Heart left ventricle (tissue), 16 donors: ENCODE measurements at regions not wholly inside any gene's neighbourhood (a gene's known extent, or its start where the extent isn't known, plus 50 kb on each side); places are given as distances from the start of the nearest gene placed in this dataset.

ENCODE experiments used
- ATAC-seq, 4 donors: fragments of 200-7000 bp; cut with Tn5 transposase; one replicate each; pipeline ENCODE4 v1.9.1; 2020 to 2022; ENCODE audit warnings: moderate library complexity in 4 of 4, mild to moderate bottlenecking in 3 of 4, moderate number of reproducible peaks in 1 of 4
- DNase-seq, 5 donors: peaks; one replicate each; pipeline ENCODE4 v3.0.0-alpha.2; 2020
- H3K27ac ChIP-seq, 12 donors: fragments of 200-600 bp; sonication (generic) in 4 of 12; one replicate each; pipeline versions ENCODE4 v1.5.0 to v1.8.0; 2016 to 2022; ENCODE audit warnings: mild to moderate bottlenecking in 2 of 12
- H3K27me3 ChIP-seq, 9 donors: fragments of 200-600 bp; sonication (generic) in 2 of 9; one replicate each; pipeline versions ENCODE4 v1.5.1 to v1.8.0; 2016 to 2022; ENCODE audit warnings: mild to moderate bottlenecking in 3 of 9
- H3K36me3 ChIP-seq, 9 donors: fragments of 200-600 bp; sonication (generic) in 2 of 9; one replicate each; pipeline versions ENCODE4 v1.5.0 to v1.8.0; 2018 to 2022; ENCODE audit warnings: mild to moderate bottlenecking in 2 of 9
- H3K4me1 ChIP-seq, 12 donors: fragments of 200-600 bp; sonication (generic) in 4 of 12; one replicate each; pipeline versions ENCODE4 v1.5.0 to v1.8.0; 2016 to 2022; ENCODE audit warnings: mild to moderate bottlenecking in 3 of 12
- H3K4me3 ChIP-seq, 12 donors: fragments of 200-600 bp; sonication (generic) in 4 of 12; one replicate each; pipeline versions ENCODE4 v1.5.0 to v1.8.0; 2017 to 2022; ENCODE audit warnings: mild to moderate bottlenecking in 9 of 12, moderate library complexity in 4 of 12
- H3K9me3 ChIP-seq, 12 donors: fragments of 200-600 bp; sonication (generic) in 4 of 12; one replicate each; pipeline versions ENCODE4 v1.5.0 to v1.8.0; 2016 to 2022; ENCODE audit warnings: mild to moderate bottlenecking in 1 of 12
- CTCF ChIP-seq, 12 donors: fragments of 200-600 bp; sonication (generic) in 4 of 12; IDR thresholded peaks; one replicate each; pipeline versions ENCODE4 v1.5.0 to v1.8.0; 2018 to 2022; ENCODE audit warnings: antibody characterized with exemption in 12 of 12, mild to moderate bottlenecking in 5 of 12
- POLR2A ChIP-seq, 2 donors: fragments of 450-650 bp; IDR thresholded peaks; one replicate each; pipeline ENCODE4 v1.6.1; 2017; ENCODE audit warnings: antibody characterized with exemption in 2 of 2, mild to moderate bottlenecking in 2 of 2, moderate library complexity in 2 of 2
- WGBS, 4 donors: extraction: QIAGEN DNeasy Blood & Tissue Kit in 2 of 4; methylation state at CpG; one replicate each; pipeline versions ENCODE4 v1.1.5 to v1.1.7; 2013 to 2018; 5-methylcytosine and 5-hydroxymethylcytosine counted together
- intact Hi-C, 10 donors: fragments of 100-400 bp; cut with DNase I; formaldehyde crosslinking; loops; one replicate each; pipeline versions ENCODE4 v1.11.1 to v1.14.2; 2022
- donor health status: ischemic (EF 13 %, LVEDD 7.1; RV severe dilation, severe dysfunction).
- donor health status: healthy with polysubstance abuse.
- donor health status: DM: no; HTN: yes; CAD: no.
- donor health status: DM: no; HTN: no; CAD: no.
- donor health status: ischemic (EF 25% LVEDD 6.9; RV normal size, moderate dysfunction).
- donor health status: ischemic (EF 25% LVEDD 5.7; RV mildly dilated, moderate dysfunction).
- donor health status: healthy.
- donor health status: DM: yes; HTN: yes; CAD: no.
- donor health status: ischemic (EF 35%, LVEDD 5.7; RV mildly dilated, moderate dysfunction).
- donor health status: nonischemic (EF 11% LVEDD 7.7; RV severe dilation, severe dysfunction).
- donor health status: DM: yes; HTN: yes; CAD: no.
- donor health status: PGD.
- donor health status: ischemic (EF 29% LVEDD 5.4; RV normal size, mild dysfunction).
- donor health status: nonischemic (EF 23%, LVEDD 6.1; RV moderate dilation, normal function).

GRCh38 chrX:113833096-113834055, 750.5 kb upstream of the HTR2C start:
- intact Hi-C loops, result no loop called here
- H3K4me3 ChIP-seq, result no peak overlapping the region
- TF ChIP-seq POLR2A (IDR thresholded peaks at IDR 0.05), result no peak
- H3K27ac ChIP-seq, result no peak overlapping the region
- H3K27me3 ChIP-seq, result peaks cover 0 to 6% (median 0%) of the 10 kb centered on the region in 9 donors
- ATAC-seq (no peak), DNase-seq (no peak)
- no peaks in the 10 kb centered on the region for H3K9me3 ChIP-seq
- 60 to 74% (median 69%) methylated on average over 8 of the region's 8 CpGs for WGBS, 4 donors
- H3K4me1 ChIP-seq, result no peaks in the 10 kb centered on the region
- H3K36me3 ChIP-seq, result no peaks in the 10 kb centered on the region

GRCh38 chrX:113828470-113828869, 755.4 kb upstream of the HTR2C start:
- Histone ChIP-seq H3K9me3 (peaks cover 0 to 3% (median 0%) of the 10 kb centered on the region in 12 donors), H3K27me3 (peaks cover 0 to 9% (median 0%) of the 10 kb centered on the region in 9 donors), H3K36me3 (no peaks in the 10 kb centered on the region), H3K4me1 (no peaks in the 10 kb centered on the region), H3K27ac (no peak overlapping the region), H3K4me3 (no peak overlapping the region)
- ATAC-seq (no peak), DNase-seq (no peak)
- WGBS, 4 donors, result 49 to 60% (median 57%) methylated on average over 7 of the region's 7 CpGs
- TF ChIP-seq POLR2A (IDR thresholded peaks at IDR 0.05) (no peak), CTCF (IDR thresholded peaks at IDR 0.05) (no peak)
- intact Hi-C loops, result no loop called here

- no peaks in the 10 kb centered on the region for H3K27me3 ChIP-seq
- TF ChIP-seq CTCF (IDR thresholded peaks at IDR 0.05) (no peak), POLR2A (IDR thresholded peaks at IDR 0.05) (no peak)
- no peaks in the 10 kb centered on the region for H3K4me1 ChIP-seq
- intact Hi-C loops, result no loop called here
- H3K9me3 ChIP-seq, result peaks cover 0 to 12% (median 0%) of the 10 kb centered on the region in 12 donors
- no peak for ATAC-seq
- no peak for DNase-seq
- no peaks in the 10 kb centered on the region for H3K36me3 ChIP-seq
- no peak overlapping the region for H3K4me3 ChIP-seq
- no peak overlapping the region for H3K27ac ChIP-seq
- 73 to 83% (median 75%) methylated on average over 3 of the region's 3 CpGs for WGBS, 4 donors
Observed at GRCh38 chrX:113818346-113818745, 765.5 kb upstream of the HTR2C start.

GRCh38 chrX:113804819-113805218, 779.1 kb upstream of the HTR2C start:
- Histone ChIP-seq H3K36me3 (no peaks in the 10 kb centered on the region), H3K4me3 (no peak overlapping the region), H3K9me3 (no peaks in the 10 kb centered on the region), H3K27ac (no peak overlapping the region), H3K4me1 (no peaks in the 10 kb centered on the region), H3K27me3 (peaks cover 0 to 10% (median 0%) of the 10 kb centered on the region in 9 donors)
- DNase-seq, result no peak
- 72 to 83% (median 75%) methylated on average over 3 of the region's 3 CpGs for WGBS, 4 donors
- no peak for TF ChIP-seq POLR2A (IDR thresholded peaks at IDR 0.05)
- TF ChIP-seq CTCF (IDR thresholded peaks at IDR 0.05), result no peak
- ATAC-seq, result no peak
- intact Hi-C loops, result no loop called here
